Loucy (cell line): ENCODE measurements at regions not wholly inside any gene's neighbourhood (a gene's known extent, or its start where the extent isn't known, plus 50 kb on each side); places are given as distances from the start of the nearest gene placed in this dataset.

Experiments used
- H2AFZ ChIP-seq: fragments of 200-600 bp; sonication (generic); 2 replicates; pipeline ENCODE4 v1.6.0; 2016; ENCODE audit warnings: antibody characterized with exemption, mild to moderate bottlenecking, low read length, moderate library complexity
- H3F3A ChIP-seq: fragments of 200-600 bp; 2 replicates; pipeline ENCODE4 v1.6.0; 2016; ENCODE audit warnings: antibody characterized with exemption, low read depth, mild to moderate bottlenecking
- H3K27me3 ChIP-seq: fragments of 200-600 bp; sonication (generic); 2 replicates; pipeline ENCODE4 v1.6.1; 2014; ENCODE audit warnings: low read length, mild to moderate bottlenecking; ENCODE audit not compliant: insufficient read depth, poor library complexity, severe bottlenecking
- H3K36me3 ChIP-seq: fragments of 200-600 bp; sonication (generic); 2 replicates; pipeline ENCODE4 v1.6.1; 2016; ENCODE audit warnings: low read length; ENCODE audit not compliant: insufficient read depth
- H3K4me1 ChIP-seq: fragments of 200-600 bp; sonication (generic); 2 replicates; pipeline ENCODE4 v1.5.1; 2014; ENCODE audit warnings: low read length, mild to moderate bottlenecking; ENCODE audit not compliant: insufficient read depth, poor library complexity, severe bottlenecking
- H3K4me2 ChIP-seq: fragments of 200-600 bp; sonication (generic); 2 replicates; pipeline ENCODE4 v1.6.0; 2014; ENCODE audit warnings: antibody characterized with exemption, low read length, low read depth, mild to moderate bottlenecking; ENCODE audit not compliant: poor library complexity, severe bottlenecking
- H3K4me3 ChIP-seq: fragments of 200-600 bp; sonication (generic); 2 replicates; pipeline ENCODE4 v1.5.1; 2014; ENCODE audit warnings: low read length, mild to moderate bottlenecking, mixed read lengths; ENCODE audit not compliant: poor library complexity, severe bottlenecking
- H3K79me2 ChIP-seq: fragments of 200-600 bp; sonication (generic); 2 replicates; pipeline ENCODE4 v1.6.1; 2014; ENCODE audit warnings: low read length; ENCODE audit not compliant: insufficient read depth
- H3K9ac ChIP-seq: fragments of 200-600 bp; sonication (generic); 2 replicates; pipeline ENCODE4 v1.6.0; 2014; ENCODE audit warnings: mild to moderate bottlenecking, low read depth, low read length, moderate library complexity; ENCODE audit not compliant: poor library complexity, severe bottlenecking
- H3K9me2 ChIP-seq: fragments of 200-600 bp; sonication (generic); replicated peaks from 2 replicates; pipeline ENCODE4 v1.6.1; 2016; ENCODE audit warnings: low read depth, low read length, mixed read lengths
- H3K9me3 ChIP-seq: fragments of 200-600 bp; sonication (generic); 2 replicates; pipeline ENCODE4 v1.6.1; 2014; ENCODE audit warnings: mild to moderate bottlenecking, antibody characterized with exemption, low read length, low read depth; ENCODE audit not compliant: insufficient read depth
- H4K20me1 ChIP-seq: fragments of 200-600 bp; sonication (generic); 2 replicates; pipeline ENCODE4 v1.6.0; 2014; ENCODE audit warnings: antibody characterized with exemption, low read length, mild to moderate bottlenecking; ENCODE audit not compliant: insufficient read depth, poor library complexity, severe bottlenecking
- CTCF ChIP-seq: fragments of 200-600 bp; sonication (generic); conservative IDR thresholded peaks from 2 replicates; pipeline ENCODE4 v1.5.1; 2014; ENCODE audit warnings: mild to moderate bottlenecking, antibody characterized with exemption, low read length
- EZH2phosphoT487 ChIP-seq: fragments of 200-600 bp; IDR thresholded peaks from 2 replicates; pipeline ENCODE4 v1.6.1; 2018; ENCODE audit warnings: antibody characterized with exemption, mild to moderate bottlenecking, moderate library complexity, borderline replicate concordance

- Histone ChIP-seq H3K9me3 (no peaks in the 10 kb centered on the region; the same call in 1 of the 2 replicates), H3F3A (no peaks in the 10 kb centered on the region), H3K4me1 (no peaks in the 10 kb centered on the region), H3K27me3 (no peaks in the 10 kb centered on the region), H3K36me3 (no peaks in the 10 kb centered on the region), H3K4me2 (no peak overlapping the region), H3K9me2 (no peaks in the 10 kb centered on the region), H2AFZ (no peak overlapping the region), H3K4me3 (no peak overlapping the region), H3K9ac (no peak overlapping the region), H3K79me2 (no peaks in the 10 kb centered on the region), H4K20me1 (no peaks in the 10 kb centered on the region)
- TF ChIP-seq EZH2phosphoT487, result no peak
- TF ChIP-seq CTCF, result no peak
Observed at GRCh38 chr22:33188326-33188725, 130.1 kb upstream of the SYN3 start.

GRCh38 chr22:33186816-33187215 lies 128.6 kb upstream of the SYN3 start:
- H3K4me1 ChIP-seq, result no peaks in the 10 kb centered on the region
- H3F3A ChIP-seq, result no peaks in the 10 kb centered on the region
- H2AFZ ChIP-seq, result no peak overlapping the region
- H3K4me3 ChIP-seq, result no peak overlapping the region
- no peak for TF ChIP-seq CTCF
- TF ChIP-seq EZH2phosphoT487, result no peak
- no peaks in the 10 kb centered on the region for H3K36me3 ChIP-seq
- H4K20me1 ChIP-seq, result no peaks in the 10 kb centered on the region
- peaks cover 5% of the 10 kb centered on the region; the same call in 1 of the 2 replicates for H3K9me3 ChIP-seq
- no peak overlapping the region for H3K9ac ChIP-seq
- H3K4me2 ChIP-seq, result no peak overlapping the region
- H3K27me3 ChIP-seq, result no peaks in the 10 kb centered on the region
- no peaks in the 10 kb centered on the region for H3K9me2 ChIP-seq
- no peaks in the 10 kb centered on the region for H3K79me2 ChIP-seq

GRCh38 chr22:33180356-33180755 lies 122.2 kb upstream of the SYN3 start:
- Histone ChIP-seq H3K9ac (no peak overlapping the region), H3F3A (no peaks in the 10 kb centered on the region), H3K4me2 (no peak overlapping the region), H4K20me1 (no peaks in the 10 kb centered on the region), H3K9me2 (no peaks in the 10 kb centered on the region), H3K79me2 (no peaks in the 10 kb centered on the region), H2AFZ (no peak overlapping the region), H3K27me3 (no peaks in the 10 kb centered on the region), H3K4me1 (no peaks in the 10 kb centered on the region), H3K4me3 (no peak overlapping the region), H3K36me3 (no peaks in the 10 kb centered on the region), H3K9me3 (0 out of 2 replicates have a peak, but pooled peaks cover 5% of the 10 kb centered on the region)
- TF ChIP-seq CTCF (no peak), EZH2phosphoT487 (no peak)
